HEK293T (cell line): ENCODE measurements at regions not wholly inside any gene's neighbourhood (a gene's known extent, or its start where the extent isn't known, plus 50 kb on each side); places are given as distances from the start of the nearest gene placed in this dataset.

ENCODE experiments used
- BHLHE40 ChIP-seq: fragments of 450-650 bp; IDR thresholded peaks from 2 replicates; pipeline ENCODE4 v1.6.1; 2016; ENCODE audit warnings: mild to moderate bottlenecking, moderate library complexity, borderline replicate concordance
- CTBP1 ChIP-seq: fragments of 450-650 bp; IDR thresholded peaks from 2 replicates; pipeline ENCODE4 v1.6.1; 2016; ENCODE audit warnings: borderline replicate concordance
- ELF4 ChIP-seq: fragments of 450-650 bp; IDR thresholded peaks from 2 replicates; pipeline ENCODE4 v1.6.1; 2017; ENCODE audit warnings: antibody characterized with exemption
- FOXA1 ChIP-seq: fragments of 450-650 bp; IDR thresholded peaks from 2 replicates; pipeline ENCODE4 v1.6.1; 2016; ENCODE audit warnings: mild to moderate bottlenecking
- FOXM1 ChIP-seq: fragments of 450-650 bp; IDR thresholded peaks from 2 replicates; pipeline ENCODE4 v1.6.1; 2017; ENCODE audit warnings: mild to moderate bottlenecking, borderline replicate concordance
- HDGF ChIP-seq: fragments of 450-650 bp; IDR thresholded peaks from 2 replicates; pipeline ENCODE4 v1.6.1; 2017; ENCODE audit warnings: antibody characterized with exemption, borderline replicate concordance
- NFRKB ChIP-seq: fragments of 450-650 bp; IDR thresholded peaks from 2 replicates; pipeline ENCODE4 v1.6.1; 2016; ENCODE audit warnings: mild to moderate bottlenecking, moderate library complexity
- PKNOX1 ChIP-seq: fragments of 450-650 bp; IDR thresholded peaks from 2 replicates; pipeline ENCODE4 v1.6.1; 2016
- SP1 ChIP-seq: fragments of 450-650 bp; IDR thresholded peaks from 2 replicates; pipeline ENCODE4 v1.6.1; 2017
- SUZ12 ChIP-seq: fragments of 450-650 bp; IDR thresholded peaks from 2 replicates; pipeline ENCODE4 v1.6.1; 2016; ENCODE audit warnings: mild to moderate bottlenecking
- ZNF384 ChIP-seq: fragments of 450-650 bp; IDR thresholded peaks from 2 replicates; pipeline ENCODE4 v1.6.1; 2016

- no peak for TF ChIP-seq ELF4
- TF ChIP-seq SP1, result no peak
- no peak for TF ChIP-seq SUZ12
- no peak for TF ChIP-seq BHLHE40
- no peak for TF ChIP-seq FOXM1
- TF ChIP-seq PKNOX1, result no peak
- no peak for TF ChIP-seq CTBP1
- no peak for TF ChIP-seq ZNF384
- TF ChIP-seq HDGF, result no peak
- no peak for TF ChIP-seq NFRKB
- no peak for TF ChIP-seq FOXA1
These were observed 173.8 kb upstream of the NRSN1 start for GRCh38 chr6:23952245-23952644.
